Activated CD8-positive, alpha-beta memory T cell treated with anti-CD3 and anti-CD28 coated beads, Interleukin-2, amount 10 ng/mL, durations not matched to agents 7 days and 5 days (primary cell): ENCODE measurements at regions not wholly inside any gene's neighbourhood (a gene's known extent, or its start where the extent isn't known, plus 50 kb on each side); places are given as distances from the start of the nearest gene placed in this dataset.

Experiments
- ATAC-seq: fragments of 150-1000 bp; cut with Tn5 transposase; one replicate; pipeline ENCODE4 v1.10.0; 2021; ENCODE audit warnings: moderate library complexity
- CTCF ChIA-PET: fragments of 350-600 bp; sonication (Branson Sonifier 250); formaldehyde crosslinking; loops from one replicate; lab custom pipeline; 2021; ENCODE audit warnings: antibody characterized with exemption; lab: Charles Lee
- DNase-seq: peaks from one replicate; pipeline ENCODE4 v3.0.0-alpha.2; 2020
- H3K27ac Mint-ChIP-seq: one replicate; pipeline ENCODE4 v1.8.0; 2021; ENCODE audit warnings: mild to moderate bottlenecking, mixed read lengths
- H3K27me3 Mint-ChIP-seq: one replicate; pipeline ENCODE4 v1.8.0; 2021; ENCODE audit warnings: mixed read lengths
- H3K36me3 Mint-ChIP-seq: one replicate; pipeline ENCODE4 v1.8.0; 2021; ENCODE audit warnings: mild to moderate bottlenecking, mixed read lengths
- H3K4me1 Mint-ChIP-seq: one replicate; pipeline ENCODE4 v1.8.0; 2021; ENCODE audit warnings: mixed read lengths
- H3K4me3 Mint-ChIP-seq: one replicate; pipeline ENCODE4 v1.8.0; 2021; ENCODE audit warnings: mild to moderate bottlenecking, moderate library complexity, mixed read lengths
- H3K9me3 Mint-ChIP-seq: one replicate; pipeline ENCODE4 v1.8.0; 2022; ENCODE audit warnings: low read depth, mixed read lengths

- CTCF ChIA-PET = no interaction called here
- no peaks in the 10 kb centered on the region for H3K27me3 Mint-ChIP-seq
- no peaks in the 10 kb centered on the region for H3K36me3 Mint-ChIP-seq
- H3K27ac Mint-ChIP-seq = peak overlapping the region; percentile 11
- H3K4me1 Mint-ChIP-seq = peaks cover 10% of the 10 kb centered on the region
- H3K4me3 Mint-ChIP-seq = no peak overlapping the region
- no peak for DNase-seq
- H3K9me3 Mint-ChIP-seq = no peaks in the 10 kb centered on the region
- no peak for ATAC-seq
Measured at GRCh38 chr4:14178421-14178820, 550.9 kb upstream of the BOD1L1 start.

- CTCF ChIA-PET = no interaction called here
- H3K9me3 Mint-ChIP-seq = no peaks in the 10 kb centered on the region
- H3K4me3 Mint-ChIP-seq = no peak overlapping the region
- H3K27ac Mint-ChIP-seq = no peak overlapping the region
- H3K36me3 Mint-ChIP-seq = no peaks in the 10 kb centered on the region
- H3K27me3 Mint-ChIP-seq = no peaks in the 10 kb centered on the region
- H3K4me1 Mint-ChIP-seq = peaks cover 10% of the 10 kb centered on the region
- DNase-seq = no peak
- ATAC-seq = no peak
Measured at GRCh38 chr4:14180166-14180565, 552.6 kb upstream of the BOD1L1 start.

- Mint-ChIP-seq H3K36me3 (no peaks in the 10 kb centered on the region), H3K27ac (no peak overlapping the region), H3K9me3 (no peaks in the 10 kb centered on the region), H3K27me3 (no peaks in the 10 kb centered on the region), H3K4me3 (no peak overlapping the region), H3K4me1 (peaks cover 10% of the 10 kb centered on the region)
- DNase-seq = no peak
- CTCF ChIA-PET = no interaction called here
- no peak for ATAC-seq
Measured at GRCh38 chr4:14180983-14181601, 553.6 kb upstream of the BOD1L1 start.

- Mint-ChIP-seq H3K4me1 (peaks cover 10% of the 10 kb centered on the region), H3K36me3 (no peaks in the 10 kb centered on the region), H3K27ac (no peak overlapping the region), H3K27me3 (no peaks in the 10 kb centered on the region), H3K9me3 (no peaks in the 10 kb centered on the region), H3K4me3 (no peak overlapping the region)
- CTCF ChIA-PET = no interaction called here
- ATAC-seq = no peak
- no peak for DNase-seq
Measured at GRCh38 chr4:14182148-14182547, 554.6 kb upstream of the BOD1L1 start.

- no peaks in the 10 kb centered on the region for H3K36me3 Mint-ChIP-seq
- no peak for ATAC-seq
- H3K27me3 Mint-ChIP-seq = no peaks in the 10 kb centered on the region
- peaks cover 1% of the 10 kb centered on the region for H3K9me3 Mint-ChIP-seq
- CTCF ChIA-PET = no interaction called here
- no peak overlapping the region for H3K27ac Mint-ChIP-seq
- no peak for DNase-seq
- no peaks in the 10 kb centered on the region for H3K4me1 Mint-ChIP-seq
- H3K4me3 Mint-ChIP-seq = no peak overlapping the region
Measured at GRCh38 chr4:14184265-14184664, 556.7 kb upstream of the BOD1L1 start.

- Mint-ChIP-seq H3K9me3 (peaks cover 4% of the 10 kb centered on the region), H3K27me3 (no peaks in the 10 kb centered on the region), H3K4me3 (no peak overlapping the region), H3K36me3 (no peaks in the 10 kb centered on the region), H3K27ac (no peak overlapping the region), H3K4me1 (no peaks in the 10 kb centered on the region)
- ATAC-seq (no peak), DNase-seq (no peak)
- CTCF ChIA-PET = no interaction called here
Measured at GRCh38 chr4:14184767-14185166, 557.2 kb upstream of the BOD1L1 start.

GRCh38 chr4:14188214-14188613 lies 560.7 kb upstream of the BOD1L1 start:
- ATAC-seq (no peak), DNase-seq (no peak)
- Mint-ChIP-seq H3K27me3 (no peaks in the 10 kb centered on the region), H3K27ac (no peak overlapping the region), H3K4me3 (no peak overlapping the region), H3K36me3 (no peaks in the 10 kb centered on the region), H3K4me1 (no peaks in the 10 kb centered on the region), H3K9me3 (peaks cover 4% of the 10 kb centered on the region)
- CTCF ChIA-PET = no interaction called here

- CTCF ChIA-PET = no interaction called here
Measured at GRCh38 chr4:14193601-14194000, 566.1 kb upstream of the BOD1L1 start.

GRCh38 chr4:14196131-14196530 lies 568.6 kb upstream of the BOD1L1 start:
- CTCF ChIA-PET = no interaction called here
- DNase-seq = no peak
- Mint-ChIP-seq H3K36me3 (no peaks in the 10 kb centered on the region), H3K4me3 (no peak overlapping the region), H3K27ac (no peak overlapping the region), H3K9me3 (peaks cover 2% of the 10 kb centered on the region), H3K4me1 (no peaks in the 10 kb centered on the region), H3K27me3 (no peaks in the 10 kb centered on the region)
- ATAC-seq = no peak

More at GRCh38 chr4:14193601-14194000, 566.1 kb upstream of the BOD1L1 start:
- peaks cover 5% of the 10 kb centered on the region for H3K9me3 Mint-ChIP-seq
- no peaks in the 10 kb centered on the region for H3K36me3 Mint-ChIP-seq
- H3K4me1 Mint-ChIP-seq = no peaks in the 10 kb centered on the region
- no peak overlapping the region for H3K27ac Mint-ChIP-seq
- no peaks in the 10 kb centered on the region for H3K27me3 Mint-ChIP-seq
- DNase-seq = no peak
- ATAC-seq = no peak
- H3K4me3 Mint-ChIP-seq = no peak overlapping the region

- ATAC-seq = no peak
- CTCF ChIA-PET = no interaction called here
- Mint-ChIP-seq H3K27me3 (no peaks in the 10 kb centered on the region), H3K36me3 (no peaks in the 10 kb centered on the region), H3K4me1 (no peaks in the 10 kb centered on the region), H3K27ac (no peak overlapping the region), H3K4me3 (no peak overlapping the region), H3K9me3 (peaks cover 3% of the 10 kb centered on the region)
- no peak for DNase-seq
Measured at GRCh38 chr4:14215116-14215770, 587.7 kb upstream of the BOD1L1 start.

- Mint-ChIP-seq H3K27me3 (no peaks in the 10 kb centered on the region), H3K9me3 (peaks cover 4% of the 10 kb centered on the region), H3K4me3 (no peak overlapping the region), H3K36me3 (no peaks in the 10 kb centered on the region), H3K27ac (no peak overlapping the region), H3K4me1 (no peaks in the 10 kb centered on the region)
- DNase-seq = no peak
- no peak for ATAC-seq
- CTCF ChIA-PET = no interaction called here
Measured at GRCh38 chr4:14217401-14217800, 589.9 kb upstream of the BOD1L1 start.

GRCh38 chr4:14218641-14219040 lies 591.1 kb upstream of the BOD1L1 start:
- Mint-ChIP-seq H3K27me3 (no peaks in the 10 kb centered on the region), H3K36me3 (no peaks in the 10 kb centered on the region), H3K27ac (no peak overlapping the region), H3K4me3 (no peak overlapping the region), H3K9me3 (peaks cover 4% of the 10 kb centered on the region), H3K4me1 (no peaks in the 10 kb centered on the region)
- no peak for DNase-seq
- CTCF ChIA-PET = interaction anchor here (0.6 kb wide), 1 partner anchor 13 kb away, joined by 3 read pairs; no protein-coding TSS in a partner anchor
- no peak for ATAC-seq

GRCh38 chr4:14221176-14221575 lies 593.7 kb upstream of the BOD1L1 start:
- H3K27ac Mint-ChIP-seq = no peak overlapping the region

GRCh38 chr4:14222377-14223029 lies 595.0 kb upstream of the BOD1L1 start:
- ATAC-seq (no peak), DNase-seq (no peak)
- Mint-ChIP-seq H3K36me3 (no peaks in the 10 kb centered on the region), H3K4me1 (no peaks in the 10 kb centered on the region), H3K9me3 (peaks cover 5% of the 10 kb centered on the region), H3K27me3 (no peaks in the 10 kb centered on the region), H3K4me3 (no peak overlapping the region), H3K27ac (no peak overlapping the region)
- CTCF ChIA-PET = no interaction called here

More at GRCh38 chr4:14221176-14221575, 593.7 kb upstream of the BOD1L1 start:
- no peak for DNase-seq
- Mint-ChIP-seq H3K36me3 (no peaks in the 10 kb centered on the region), H3K9me3 (peaks cover 4% of the 10 kb centered on the region), H3K4me3 (no peak overlapping the region), H3K4me1 (no peaks in the 10 kb centered on the region), H3K27me3 (no peaks in the 10 kb centered on the region)
- no peak for ATAC-seq
- CTCF ChIA-PET = no interaction called here
